Cardiac fibroblast (primary cell): ENCODE measurements at regions not wholly inside any gene's neighbourhood (a gene's known extent, or its start where the extent isn't known, plus 50 kb on each side); places are given as distances from the start of the nearest gene placed in this dataset.

Source experiments
- DNase-seq, 2 donors: peaks; one replicate each; pipeline versions ENCODE4 v3.0.0 to v3.0.0-alpha.2; 2010; ENCODE audit warnings: low read depth in 2 of 2
- H3K4me3 ChIP-seq, 2 donors: replicated peaks in 1 of 2; 1 replicate in 1 of 2; 2 replicates in 1 of 2; pipeline ENCODE4 v1.5.1; 2011; ENCODE audit warnings: low read depth in 2 of 2, low read length in 2 of 2, mild to moderate bottlenecking in 2 of 2, moderate library complexity in 1 of 2
- TF ChIP-seq, protein P1 (sequence below): IDR thresholded peaks from one replicate; pipeline ENCODE4 v1.5.1; 2011; ENCODE audit warnings: low read depth, mild to moderate bottlenecking, low read length, inconsistent platforms

DNA sequence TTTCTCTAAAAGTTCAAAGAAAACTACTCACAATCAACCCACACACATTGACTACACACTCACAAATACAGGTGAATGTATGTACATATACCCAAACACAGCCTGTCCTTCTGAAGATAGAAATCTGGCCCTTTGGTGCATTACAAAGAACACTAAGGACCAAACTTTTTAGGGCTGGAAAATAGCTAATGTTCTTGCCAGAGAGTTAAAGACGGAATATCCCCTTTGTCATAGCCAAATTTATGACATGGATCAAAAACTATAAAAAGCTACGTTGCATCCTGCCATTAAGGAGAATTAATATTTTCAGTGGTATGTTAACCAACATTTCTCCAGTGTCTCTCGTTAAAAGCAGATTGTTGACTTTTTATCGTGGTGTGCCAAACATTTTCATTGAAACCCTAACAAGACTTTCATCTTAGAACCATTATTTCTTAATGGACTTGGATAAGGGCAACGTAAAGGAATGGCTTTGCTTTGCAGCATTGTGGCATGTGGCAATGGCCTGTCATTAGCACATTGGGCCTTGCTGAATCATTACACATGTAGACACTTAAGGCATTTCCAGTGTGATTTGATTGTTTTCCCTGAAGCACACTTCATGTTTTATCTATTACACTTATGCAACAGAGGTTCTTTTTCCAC, 150.9 kb upstream of the MEOX2 start:
- DNase-seq: peak; percentile 19 to 25
- TF ChIP-seq, protein P1, sequence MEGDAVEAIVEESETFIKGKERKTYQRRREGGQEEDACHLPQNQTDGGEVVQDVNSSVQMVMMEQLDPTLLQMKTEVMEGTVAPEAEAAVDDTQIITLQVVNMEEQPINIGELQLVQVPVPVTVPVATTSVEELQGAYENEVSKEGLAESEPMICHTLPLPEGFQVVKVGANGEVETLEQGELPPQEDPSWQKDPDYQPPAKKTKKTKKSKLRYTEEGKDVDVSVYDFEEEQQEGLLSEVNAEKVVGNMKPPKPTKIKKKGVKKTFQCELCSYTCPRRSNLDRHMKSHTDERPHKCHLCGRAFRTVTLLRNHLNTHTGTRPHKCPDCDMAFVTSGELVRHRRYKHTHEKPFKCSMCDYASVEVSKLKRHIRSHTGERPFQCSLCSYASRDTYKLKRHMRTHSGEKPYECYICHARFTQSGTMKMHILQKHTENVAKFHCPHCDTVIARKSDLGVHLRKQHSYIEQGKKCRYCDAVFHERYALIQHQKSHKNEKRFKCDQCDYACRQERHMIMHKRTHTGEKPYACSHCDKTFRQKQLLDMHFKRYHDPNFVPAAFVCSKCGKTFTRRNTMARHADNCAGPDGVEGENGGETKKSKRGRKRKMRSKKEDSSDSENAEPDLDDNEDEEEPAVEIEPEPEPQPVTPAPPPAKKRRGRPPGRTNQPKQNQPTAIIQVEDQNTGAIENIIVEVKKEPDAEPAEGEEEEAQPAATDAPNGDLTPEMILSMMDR: no peak

GRCh38 chr7:15836651-15837050, 150.2 kb upstream of the MEOX2 start:
- DNase-seq: no peak
- TF ChIP-seq, protein P1: no peak
- no peak overlapping the region for H3K4me3 ChIP-seq

More for the DNA sequence above, 150.9 kb upstream of the MEOX2 start:
- H3K4me3 ChIP-seq: no peak overlapping the region

GRCh38 chr7:15836041-15836440, 149.6 kb upstream of the MEOX2 start:
- peak; percentile 6 to 31 for DNase-seq
- TF ChIP-seq, protein P1: no peak
- no peak overlapping the region for H3K4me3 ChIP-seq

DNA sequence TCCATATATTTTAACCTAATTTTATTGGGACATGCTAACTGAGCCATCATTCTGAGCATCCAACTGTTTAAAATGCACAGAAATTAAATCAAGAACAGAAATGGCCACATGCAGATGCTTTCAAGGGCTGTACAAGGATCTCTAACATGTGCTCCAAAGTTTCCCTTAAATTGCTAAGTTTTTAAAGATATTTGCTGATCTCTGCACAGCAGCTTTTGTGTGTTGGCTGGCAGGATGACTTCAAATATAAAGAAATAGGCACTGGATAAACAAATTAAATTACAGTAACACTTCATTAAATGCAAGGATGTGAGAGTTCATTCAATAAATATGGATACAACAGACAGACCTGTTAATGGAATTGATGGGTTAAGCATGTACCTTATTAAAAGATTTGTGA, 148.0 kb upstream of the MEOX2 start:
- H3K4me3 ChIP-seq: no peak overlapping the region
- TF ChIP-seq, protein P1: no peak
- no peak for DNase-seq

GRCh38 chr7:15832996-15833395, 146.5 kb upstream of the MEOX2 start:
- no peak overlapping the region for H3K4me3 ChIP-seq
- TF ChIP-seq, protein P1: no peak
- peak; percentile 46 to 74 for DNase-seq

GRCh38 chr7:15831606-15832005, 145.1 kb upstream of the MEOX2 start:
- no peak overlapping the region for H3K4me3 ChIP-seq
- TF ChIP-seq, protein P1: no peak
- DNase-seq: peak in 1 of 2 donors; percentile 5

DNA sequence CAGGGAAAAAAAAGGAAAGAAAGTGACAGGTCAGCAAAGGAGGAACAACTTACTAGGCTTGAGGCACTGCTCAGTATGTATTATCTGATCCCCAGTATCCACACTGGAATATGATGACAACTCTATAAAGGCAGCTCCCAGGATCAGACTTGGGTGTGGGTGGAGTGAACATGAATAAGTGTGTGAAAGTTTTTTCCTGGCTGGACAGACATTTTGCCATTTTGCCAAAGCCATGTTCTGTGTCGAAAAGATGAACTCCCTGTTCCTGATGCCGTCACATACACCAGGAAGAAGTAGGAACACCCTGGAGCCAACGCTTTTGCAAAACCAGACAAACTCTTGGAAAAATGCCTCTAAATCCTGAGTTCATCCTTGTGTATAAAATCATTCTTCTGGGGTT, 143.2 kb upstream of the MEOX2 start:
- peak in 1 of 2 donors; percentile 48 for DNase-seq
- TF ChIP-seq, protein P1: no peak
- H3K4me3 ChIP-seq: no peak overlapping the region
